Activated CD4-positive, alpha-beta T cell treated with anti-CD3 and anti-CD28 coated beads, Interleukin-2, amount 10 ng/mL, durations not matched to agents 24 days and 14 days (primary cell): ENCODE measurements at regions not wholly inside any gene's neighbourhood (a gene's known extent, or its start where the extent isn't known, plus 50 kb on each side); places are given as distances from the start of the nearest gene placed in this dataset.
"Not testable (repeated sequence)": the region's sequence is repeated elsewhere in the genome, so short reads cannot be mapped to it uniquely, and the experiment has no call there.

Source experiments
- DNase-seq: peaks from one replicate; pipeline ENCODE4 v3.0.0; 2022
- H3K27ac Mint-ChIP-seq: one replicate; pipeline ENCODE4 v1.8.0; 2022; ENCODE audit warnings: mild to moderate bottlenecking, mixed read lengths
- H3K27me3 Mint-ChIP-seq: one replicate; pipeline ENCODE4 v1.8.0; 2022; ENCODE audit warnings: mixed read lengths
- H3K36me3 Mint-ChIP-seq: one replicate; pipeline ENCODE4 v1.8.0; 2022; ENCODE audit warnings: low read depth, mild to moderate bottlenecking, mixed read lengths
- H3K4me1 Mint-ChIP-seq: one replicate; pipeline ENCODE4 v1.8.0; 2021; ENCODE audit warnings: mixed read lengths
- H3K4me3 Mint-ChIP-seq: one replicate; pipeline ENCODE4 v1.8.0; 2022; ENCODE audit warnings: mild to moderate bottlenecking, moderate library complexity, mixed read lengths
- H3K9me3 Mint-ChIP-seq: one replicate; pipeline ENCODE4 v1.8.0; 2021; ENCODE audit warnings: mixed read lengths
- intact Hi-C: fragments of 100-400 bp; cut with micrococcal nuclease; formaldehyde crosslinking; loops from one replicate; pipeline ENCODE4 v1.15.1; 2023

- intact Hi-C loops, H3K27me3 Mint-ChIP-seq, DNase-seq, H3K27ac Mint-ChIP-seq, H3K36me3 Mint-ChIP-seq, H3K4me3 Mint-ChIP-seq, H3K4me1 Mint-ChIP-seq: not testable (repeated sequence)
- peaks cover 32% of the 10 kb centered on the region for H3K9me3 Mint-ChIP-seq
These were observed 381.6 kb upstream of the DEFB115 start for GRCh38 chr20:30875868-30876267.

DNA sequence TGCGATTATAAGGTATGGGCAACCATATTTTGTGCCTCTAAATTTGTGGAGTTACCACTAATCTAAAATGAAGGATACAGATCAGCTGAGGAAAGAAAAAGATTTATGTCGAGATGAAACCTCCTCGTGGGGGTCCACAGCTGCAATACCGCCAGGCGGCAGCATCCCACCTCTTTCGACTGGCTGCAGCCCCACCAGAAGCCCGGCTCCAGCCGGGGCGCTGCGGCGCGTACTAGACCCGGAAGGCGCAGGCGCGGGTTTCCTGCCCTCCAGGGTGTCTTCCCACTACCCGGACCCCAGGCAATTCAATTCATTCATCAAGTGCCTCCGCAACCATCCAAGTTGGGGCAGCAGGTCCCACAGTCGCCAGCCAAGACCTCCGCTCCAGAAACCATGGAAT, 366.1 kb upstream of the DEFB115 start:
- intact Hi-C loops, H3K36me3 Mint-ChIP-seq, DNase-seq, H3K9me3 Mint-ChIP-seq, H3K27ac Mint-ChIP-seq, H3K4me3 Mint-ChIP-seq, H3K4me1 Mint-ChIP-seq: not testable (repeated sequence)
- peaks cover 20% of the 10 kb centered on the region for H3K27me3 Mint-ChIP-seq

DNA sequence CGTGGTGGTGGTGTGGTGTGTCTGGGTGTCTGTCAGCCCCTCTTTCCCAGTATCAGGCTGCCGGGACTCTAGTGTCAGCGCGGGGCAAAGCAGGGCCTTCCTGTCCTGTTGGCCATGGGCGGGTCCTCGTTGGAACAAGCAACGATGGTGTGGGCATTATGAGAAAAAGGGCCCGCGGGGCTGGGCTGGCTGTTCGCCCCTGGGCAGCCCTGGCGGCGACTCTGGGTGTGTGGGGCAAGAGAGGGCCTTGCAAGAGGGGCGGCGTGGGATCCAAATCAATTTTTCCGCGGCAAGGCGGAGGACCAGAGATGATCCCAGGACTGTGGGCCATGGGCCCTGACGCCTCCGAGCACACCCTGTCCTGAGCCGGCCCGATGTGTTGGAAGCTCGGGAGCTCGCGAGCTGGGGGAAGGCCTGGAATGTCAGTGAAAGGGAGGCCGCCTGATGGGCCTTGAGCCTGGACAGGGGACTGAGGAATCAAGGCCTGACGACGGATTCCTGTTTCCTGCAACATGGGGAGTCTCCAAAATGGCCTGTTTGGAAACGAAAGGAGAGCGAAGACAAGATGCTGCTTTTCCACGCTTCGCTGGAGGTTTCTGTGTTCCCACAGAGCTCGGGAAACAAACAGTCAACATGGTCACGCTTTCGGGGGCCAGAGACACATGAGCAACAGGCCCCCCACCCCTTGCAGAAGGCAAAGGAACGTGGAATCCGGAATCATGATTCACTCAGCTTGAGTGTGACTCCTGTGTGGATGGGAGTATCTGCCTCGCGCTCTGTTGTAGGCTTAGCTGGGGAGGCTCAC, 364.7 kb upstream of the DEFB115 start:
- Mint-ChIP-seq H3K36me3 (no peaks in the 10 kb centered on the region), H3K27ac (no peak overlapping the region)
- DNase-seq = no peak

DNA sequence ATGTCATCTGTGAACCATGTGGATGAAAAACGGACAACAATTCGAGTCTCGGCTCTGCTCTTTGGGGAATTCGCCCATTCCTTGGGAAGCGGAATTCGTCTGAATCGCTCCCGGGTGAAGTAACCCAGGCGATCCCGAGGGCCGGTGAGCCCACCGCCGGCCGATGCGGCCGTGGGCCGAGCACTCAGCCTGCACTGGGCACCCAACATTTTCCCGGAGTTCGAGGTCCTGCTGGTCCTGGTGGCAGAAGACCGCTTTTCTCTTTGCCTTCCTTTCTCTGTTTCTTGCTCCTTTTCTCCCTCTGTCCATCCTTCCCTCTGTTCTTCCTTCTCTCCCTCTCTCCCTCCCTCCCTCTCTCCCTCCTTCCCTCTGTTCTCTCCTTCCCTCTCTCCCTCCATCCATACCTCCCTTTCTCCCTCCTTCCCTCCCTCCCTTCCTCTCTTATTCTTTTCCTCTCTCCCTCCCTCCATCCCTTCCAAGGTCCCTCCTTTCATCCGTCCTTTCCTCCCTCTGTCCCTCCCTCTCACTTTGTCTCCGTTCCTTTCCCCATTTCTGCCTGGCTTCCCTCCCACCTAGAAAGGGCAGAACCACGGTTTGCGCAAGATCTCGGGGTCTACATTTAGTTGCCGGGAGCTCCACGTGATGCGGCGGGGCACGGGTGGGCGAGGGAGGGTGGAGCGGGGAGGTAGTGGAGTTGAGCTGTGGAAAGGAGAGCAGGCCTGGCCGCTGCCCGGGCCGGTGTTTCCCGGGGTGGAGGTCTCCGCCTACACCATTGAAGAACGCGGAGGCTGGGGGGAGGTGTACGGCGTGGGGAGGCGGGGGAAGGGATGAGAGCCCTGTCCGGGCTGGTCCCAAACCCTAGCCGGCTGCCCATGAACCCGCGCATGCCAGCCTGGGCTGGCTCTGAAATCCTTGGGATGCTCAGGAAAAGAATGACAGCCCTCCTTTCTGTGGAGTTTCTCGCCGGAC, 363.8 kb upstream of the DEFB115 start:
- H3K4me3 Mint-ChIP-seq, H3K36me3 Mint-ChIP-seq, H3K27ac Mint-ChIP-seq, H3K4me1 Mint-ChIP-seq, intact Hi-C loops, DNase-seq, H3K9me3 Mint-ChIP-seq: not testable (repeated sequence)
- H3K27me3 Mint-ChIP-seq = peaks cover 23% of the 10 kb centered on the region

More for the DNA sequence above, 364.7 kb upstream of the DEFB115 start:
- Mint-ChIP-seq H3K4me1 (no peaks in the 10 kb centered on the region), H3K9me3 (peaks cover 9% of the 10 kb centered on the region), H3K4me3 (no peak overlapping the region), H3K27me3 (peaks cover 21% of the 10 kb centered on the region)
- intact Hi-C loops = no loop called here

DNA sequence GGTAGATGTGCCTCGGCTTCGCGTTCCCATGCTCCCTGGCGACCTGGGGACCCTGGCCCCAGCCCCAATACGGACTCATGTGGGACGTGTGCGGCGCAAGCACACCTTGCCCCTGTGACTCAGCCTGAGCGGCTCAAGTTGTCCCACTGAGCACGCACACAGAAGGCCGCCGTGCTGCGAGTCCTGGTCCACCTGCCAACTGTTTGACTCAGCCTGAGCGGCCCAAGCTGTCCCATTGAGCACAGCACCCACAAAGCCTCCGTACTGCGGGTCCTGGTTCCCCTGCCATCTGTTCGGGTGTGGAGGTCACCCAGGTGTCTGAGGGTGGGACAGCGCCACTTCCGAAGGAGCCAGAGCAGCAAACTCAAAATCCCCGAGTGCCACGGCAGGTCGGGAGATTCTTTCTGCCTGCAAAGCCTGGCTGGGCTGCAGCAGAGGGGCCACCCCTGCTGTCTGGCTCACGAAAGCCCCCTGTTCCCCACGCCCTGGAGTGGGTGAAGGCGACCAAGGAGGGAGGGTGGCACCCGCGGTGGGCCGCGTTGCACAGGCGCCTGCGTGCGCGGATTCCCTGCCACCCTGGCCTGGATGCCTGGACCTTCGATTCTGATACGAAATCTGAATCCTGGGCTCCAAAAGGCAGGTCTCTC, 362.6 kb upstream of the DEFB115 start:
- H3K9me3 Mint-ChIP-seq, intact Hi-C loops, H3K27ac Mint-ChIP-seq, DNase-seq, H3K4me1 Mint-ChIP-seq, H3K36me3 Mint-ChIP-seq, H3K4me3 Mint-ChIP-seq: not testable (repeated sequence)
- peaks cover 26% of the 10 kb centered on the region for H3K27me3 Mint-ChIP-seq

DNA sequence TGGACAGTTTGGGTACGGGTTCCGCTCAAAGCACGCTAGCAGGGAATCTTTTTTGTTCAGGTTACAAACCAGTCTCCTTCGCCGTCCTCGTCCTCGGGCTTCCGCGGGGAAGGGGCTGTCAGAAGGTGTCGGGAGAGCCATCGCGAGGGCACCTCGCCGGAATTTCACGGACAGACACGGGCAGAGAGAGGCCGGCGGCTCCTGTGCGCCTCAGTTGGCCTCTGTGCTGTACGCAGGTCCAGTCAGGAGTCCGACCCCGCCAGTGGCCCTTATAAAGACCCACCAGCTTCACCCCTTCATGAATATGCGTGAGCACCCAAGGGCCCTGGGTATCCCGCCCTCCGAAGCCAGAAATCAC, 362.1 kb upstream of the DEFB115 start:
- H3K27ac Mint-ChIP-seq, H3K4me3 Mint-ChIP-seq, intact Hi-C loops, H3K4me1 Mint-ChIP-seq, DNase-seq, H3K36me3 Mint-ChIP-seq, H3K9me3 Mint-ChIP-seq: not testable (repeated sequence)
- peaks cover 26% of the 10 kb centered on the region for H3K27me3 Mint-ChIP-seq

- Mint-ChIP-seq H3K4me3 (peak overlapping the region; percentile 10), H3K27me3 (peaks cover 11% of the 10 kb centered on the region)
- intact Hi-C loops, H3K9me3 Mint-ChIP-seq, H3K27ac Mint-ChIP-seq, H3K4me1 Mint-ChIP-seq, DNase-seq, H3K36me3 Mint-ChIP-seq: not testable (repeated sequence)
These were observed 357.9 kb upstream of the DEFB115 start for GRCh38 chr20:30899370-30900079.

DNA sequence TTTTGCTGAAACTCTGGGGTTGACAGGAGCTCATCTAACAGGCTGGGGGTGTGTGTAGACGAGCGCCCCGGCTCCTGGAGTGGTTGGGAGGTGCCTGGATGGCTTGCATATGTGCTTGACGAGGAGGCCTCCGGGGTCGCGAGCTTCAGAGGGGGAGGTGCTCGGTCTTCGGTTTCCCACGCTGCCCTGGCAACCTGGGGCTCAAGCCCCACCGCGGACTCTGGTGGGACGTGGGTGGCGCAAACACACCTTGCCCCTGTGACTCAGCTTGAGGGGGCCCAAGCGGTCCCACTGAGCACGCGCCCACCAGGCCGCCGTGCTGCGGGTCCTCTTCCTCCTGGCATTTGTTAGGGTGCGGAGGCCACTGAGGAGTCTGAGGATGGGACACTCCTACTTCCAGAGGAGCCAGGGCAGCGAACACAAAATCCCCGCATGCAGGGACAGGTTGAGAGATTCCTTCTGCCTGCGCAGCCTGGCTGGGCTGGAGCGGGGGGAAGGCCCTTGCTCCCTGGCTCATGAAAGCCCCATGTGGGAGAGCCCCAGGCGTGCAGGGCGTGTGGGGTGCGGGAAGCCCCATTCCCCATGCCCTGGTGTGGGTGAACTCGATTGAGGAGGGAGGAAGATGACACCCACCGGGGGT, 357.3 kb upstream of the DEFB115 start:
- H3K4me1 Mint-ChIP-seq, H3K36me3 Mint-ChIP-seq, H3K27me3 Mint-ChIP-seq, H3K9me3 Mint-ChIP-seq, intact Hi-C loops, H3K27ac Mint-ChIP-seq, H3K4me3 Mint-ChIP-seq: not testable (repeated sequence)
- DNase-seq = peak; percentile 34

DNA sequence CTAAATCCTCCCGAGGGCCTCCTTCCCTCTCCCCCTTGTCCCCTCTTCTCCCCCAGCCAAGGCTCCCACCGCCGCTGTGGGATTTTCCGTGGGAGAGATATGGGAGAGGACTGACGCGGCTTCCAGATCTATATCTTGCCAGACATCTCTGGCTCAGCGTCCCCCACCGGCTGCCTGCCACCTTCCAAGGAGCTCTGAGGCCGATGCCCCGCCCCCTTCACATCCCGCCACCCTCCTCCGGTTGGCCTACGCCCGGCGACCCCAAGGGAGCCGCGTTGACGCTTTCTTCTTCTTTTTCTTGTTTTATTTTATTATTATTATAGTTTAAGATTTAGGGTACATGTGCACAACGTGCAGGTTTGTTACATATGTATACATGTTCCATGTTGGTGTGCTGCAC, 352.2 kb upstream of the DEFB115 start:
- H3K36me3 Mint-ChIP-seq, H3K9me3 Mint-ChIP-seq, H3K4me3 Mint-ChIP-seq, intact Hi-C loops, DNase-seq, H3K4me1 Mint-ChIP-seq, H3K27me3 Mint-ChIP-seq, H3K27ac Mint-ChIP-seq: not testable (repeated sequence)

GRCh38 chr20:30910937-30911725, 346.3 kb upstream of the DEFB115 start:
- intact Hi-C loops = no loop called here
- H3K36me3 Mint-ChIP-seq = peaks cover 5% of the 10 kb centered on the region
- peaks cover 6% of the 10 kb centered on the region for H3K27me3 Mint-ChIP-seq
- no peak overlapping the region for H3K27ac Mint-ChIP-seq
- peaks cover 6% of the 10 kb centered on the region for H3K4me1 Mint-ChIP-seq
- peaks cover 31% of the 10 kb centered on the region for H3K9me3 Mint-ChIP-seq
- no peak for DNase-seq
- H3K4me3 Mint-ChIP-seq = no peak overlapping the region

DNA sequence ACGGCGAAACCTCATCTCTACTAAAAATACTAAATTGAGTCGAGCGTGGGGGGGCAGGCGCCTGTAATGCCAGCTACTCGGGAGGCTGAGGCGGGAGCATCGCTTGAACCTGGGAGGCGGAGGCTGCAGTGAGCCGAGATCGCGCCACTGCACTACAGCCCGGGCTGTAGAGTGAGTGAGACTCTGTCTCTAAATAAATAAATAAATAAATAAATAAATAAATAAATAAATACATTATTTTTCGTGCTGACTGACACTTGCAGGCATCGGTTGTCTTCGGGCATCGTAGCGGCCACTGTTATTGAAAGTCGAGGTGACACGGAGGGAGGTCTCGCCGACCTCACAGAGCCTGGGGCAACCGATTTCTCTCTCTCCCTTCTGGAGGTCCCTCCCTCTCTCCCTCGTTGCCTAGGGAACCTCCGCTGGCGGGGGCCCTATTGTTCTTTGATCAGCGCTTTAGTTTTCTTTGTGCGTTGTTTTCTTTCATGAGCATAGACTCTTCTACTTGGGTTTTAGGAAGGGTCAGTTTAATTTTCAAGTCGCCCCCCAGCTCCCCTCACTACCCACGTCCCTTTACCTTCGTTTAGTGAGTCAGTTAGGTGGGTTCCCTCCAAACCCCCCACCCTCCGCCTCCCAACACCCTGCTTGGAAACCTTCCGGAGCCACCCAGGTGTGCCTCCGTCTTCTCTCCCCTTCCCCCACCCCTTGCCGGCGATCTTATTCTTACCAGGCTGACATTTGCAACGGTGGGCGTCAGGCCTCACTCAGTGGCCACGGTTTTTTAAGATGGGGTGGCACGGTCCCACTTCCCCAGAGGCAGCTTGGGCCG, 345.4 kb upstream of the DEFB115 start:
- H3K4me1 Mint-ChIP-seq, H3K36me3 Mint-ChIP-seq, intact Hi-C loops, DNase-seq, H3K27ac Mint-ChIP-seq, H3K27me3 Mint-ChIP-seq: not testable (repeated sequence)
- Mint-ChIP-seq H3K4me3 (peak overlapping the region; percentile 33), H3K9me3 (peaks cover 31% of the 10 kb centered on the region)

DNA sequence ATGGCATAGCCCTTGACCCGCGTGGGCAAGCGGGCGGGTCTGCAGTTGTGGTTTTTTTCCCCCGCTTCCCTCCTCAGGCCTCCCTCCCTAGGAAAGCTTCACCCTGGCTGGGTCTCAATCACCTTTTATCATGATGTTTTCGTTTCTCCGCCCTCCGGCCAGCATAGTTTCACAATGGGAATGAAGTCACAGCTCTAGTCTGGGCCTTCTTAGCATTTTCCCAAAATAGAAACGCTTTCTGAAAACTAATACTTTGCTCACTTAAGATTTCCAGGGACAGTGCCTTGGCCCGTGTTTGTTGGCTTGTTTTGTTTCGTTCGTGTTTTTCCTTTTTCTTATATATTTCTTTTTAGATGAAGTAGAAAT, 344.8 kb upstream of the DEFB115 start:
- H3K27me3 Mint-ChIP-seq, DNase-seq, H3K36me3 Mint-ChIP-seq, intact Hi-C loops, H3K4me1 Mint-ChIP-seq, H3K27ac Mint-ChIP-seq: not testable (repeated sequence)
- Mint-ChIP-seq H3K9me3 (peaks cover 31% of the 10 kb centered on the region), H3K4me3 (peak overlapping the region; percentile 33)
